Cardiac muscle cell (in vitro differentiated cells and primary cell): ENCODE measurements at regions not wholly inside any gene's neighbourhood (a gene's known extent, or its start where the extent isn't known, plus 50 kb on each side); places are given as distances from the start of the nearest gene placed in this dataset.

Source experiments
- DNase-seq, 2 donors: peaks; one replicate each; pipeline versions ENCODE4 v3.0.0 to v3.0.0-alpha.2; 2010 to 2017; ENCODE audit warnings: low read depth in 1 of 2, low spot score in 1 of 2
- H3K27ac ChIP-seq: fragments of 200-600 bp; sonication (generic); 2 replicates; pipeline ENCODE4 v1.5.1; 2016
- H3K27me3 ChIP-seq: fragments of 200-600 bp; sonication (generic); 2 replicates; pipeline ENCODE4 v1.6.0; 2016; ENCODE audit warnings: control low read depth
- H3K36me3 ChIP-seq: fragments of 200-600 bp; sonication (generic); 2 replicates; pipeline ENCODE4 v1.5.1; 2016; ENCODE audit warnings: control low read depth
- H3K4me1 ChIP-seq: fragments of 200-600 bp; sonication (generic); 2 replicates; pipeline ENCODE4 v1.8.1; 2017; ENCODE audit warnings: low read depth, mild to moderate bottlenecking, mixed run types
- H3K4me3 ChIP-seq: fragments of 200-600 bp; sonication (generic); 2 replicates; pipeline ENCODE4 v1.5.1; 2016; ENCODE audit warnings: mild to moderate bottlenecking
- H3K9me3 ChIP-seq: fragments of 200-600 bp; sonication (generic); 2 replicates; pipeline ENCODE4 v1.5.1; 2017; ENCODE audit warnings: low read depth, mild to moderate bottlenecking, control low read depth
- TF ChIP-seq, protein P1 (sequence below): IDR thresholded peaks from 2 replicates; pipeline ENCODE4 v1.5.1; 2012; ENCODE audit warnings: low read depth, mild to moderate bottlenecking, low read length

DNA sequence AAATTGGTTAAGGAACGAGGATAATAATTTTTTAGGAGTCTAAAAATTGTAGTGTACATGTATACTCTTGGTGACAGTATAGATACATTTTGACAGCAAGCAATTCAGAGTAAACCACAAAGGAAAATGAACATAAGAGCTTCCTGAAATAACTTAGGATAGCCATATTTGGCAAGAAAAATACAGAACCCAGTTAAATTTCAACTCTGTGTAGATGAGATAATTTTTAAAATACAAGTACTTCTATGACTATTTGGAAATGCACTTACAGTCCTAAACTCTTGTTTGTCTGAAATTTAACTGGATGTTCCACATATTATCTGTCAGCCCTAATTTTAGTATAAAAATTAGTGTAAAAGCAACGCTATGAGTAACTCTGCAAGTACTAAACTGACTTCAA lies 124.4 kb upstream of the PCDH18 start:
- no peaks in the 10 kb centered on the region for H3K9me3 ChIP-seq
- no peaks in the 10 kb centered on the region for H3K36me3 ChIP-seq
- TF ChIP-seq, protein P1, sequence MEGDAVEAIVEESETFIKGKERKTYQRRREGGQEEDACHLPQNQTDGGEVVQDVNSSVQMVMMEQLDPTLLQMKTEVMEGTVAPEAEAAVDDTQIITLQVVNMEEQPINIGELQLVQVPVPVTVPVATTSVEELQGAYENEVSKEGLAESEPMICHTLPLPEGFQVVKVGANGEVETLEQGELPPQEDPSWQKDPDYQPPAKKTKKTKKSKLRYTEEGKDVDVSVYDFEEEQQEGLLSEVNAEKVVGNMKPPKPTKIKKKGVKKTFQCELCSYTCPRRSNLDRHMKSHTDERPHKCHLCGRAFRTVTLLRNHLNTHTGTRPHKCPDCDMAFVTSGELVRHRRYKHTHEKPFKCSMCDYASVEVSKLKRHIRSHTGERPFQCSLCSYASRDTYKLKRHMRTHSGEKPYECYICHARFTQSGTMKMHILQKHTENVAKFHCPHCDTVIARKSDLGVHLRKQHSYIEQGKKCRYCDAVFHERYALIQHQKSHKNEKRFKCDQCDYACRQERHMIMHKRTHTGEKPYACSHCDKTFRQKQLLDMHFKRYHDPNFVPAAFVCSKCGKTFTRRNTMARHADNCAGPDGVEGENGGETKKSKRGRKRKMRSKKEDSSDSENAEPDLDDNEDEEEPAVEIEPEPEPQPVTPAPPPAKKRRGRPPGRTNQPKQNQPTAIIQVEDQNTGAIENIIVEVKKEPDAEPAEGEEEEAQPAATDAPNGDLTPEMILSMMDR, result no peak
- H3K27me3 ChIP-seq, result no peaks in the 10 kb centered on the region
- no peak overlapping the region for H3K4me3 ChIP-seq
- no peak overlapping the region for H3K27ac ChIP-seq
- DNase-seq, result no peak
- H3K4me1 ChIP-seq, result no peaks in the 10 kb centered on the region

GRCh38 chr4:137655302-137655701 lies 123.0 kb upstream of the PCDH18 start:
- DNase-seq, result no peak
- Histone ChIP-seq H3K27ac (no peak overlapping the region), H3K9me3 (no peaks in the 10 kb centered on the region), H3K27me3 (no peaks in the 10 kb centered on the region), H3K36me3 (no peaks in the 10 kb centered on the region), H3K4me1 (no peaks in the 10 kb centered on the region), H3K4me3 (no peak overlapping the region)
- TF ChIP-seq, protein P1, result no peak

- TF ChIP-seq, protein P1, result no peak
- Histone ChIP-seq H3K4me3 (no peak overlapping the region), H3K27ac (no peak overlapping the region), H3K9me3 (no peaks in the 10 kb centered on the region), H3K36me3 (no peaks in the 10 kb centered on the region), H3K27me3 (no peaks in the 10 kb centered on the region), H3K4me1 (no peaks in the 10 kb centered on the region)
- peak in 1 of 2 donors; percentile 36 for DNase-seq
These were observed 118.8 kb upstream of the PCDH18 start for GRCh38 chr4:137651128-137651527.

DNA sequence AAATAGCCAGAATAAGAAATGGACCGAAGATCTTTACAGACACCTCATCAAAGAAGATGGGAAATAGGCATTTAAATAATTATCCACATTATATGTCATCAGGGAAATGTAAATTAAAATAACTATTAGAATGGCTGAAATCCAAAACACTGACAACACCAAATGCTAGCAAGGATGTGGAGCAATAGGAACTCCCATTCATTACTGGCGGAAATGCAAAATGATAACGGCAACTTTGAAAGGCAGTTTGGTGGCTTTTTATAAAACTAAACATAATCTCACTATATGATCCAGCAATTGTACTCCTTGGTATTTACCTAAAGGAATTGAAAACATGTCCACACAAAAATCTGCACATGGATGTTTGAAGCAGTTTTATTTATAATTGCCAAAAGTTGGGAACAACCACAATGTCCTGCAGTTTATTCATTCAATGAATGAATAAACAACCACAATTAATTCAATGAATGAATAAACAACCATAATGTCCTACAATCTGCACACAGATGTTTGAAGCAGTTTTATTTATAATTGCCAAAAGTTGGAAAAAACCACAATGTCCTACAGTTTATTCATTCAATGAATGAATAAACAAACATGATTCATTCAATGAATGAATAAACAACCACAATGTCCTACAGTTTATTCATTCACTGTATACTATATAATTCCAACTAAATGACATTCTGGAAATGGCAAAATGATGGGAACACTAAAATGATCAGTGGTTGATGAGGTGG lies 117.6 kb upstream of the PCDH18 start:
- no peaks in the 10 kb centered on the region for H3K36me3 ChIP-seq
- no peak overlapping the region for H3K27ac ChIP-seq
- no peak overlapping the region for H3K4me3 ChIP-seq
- H3K4me1 ChIP-seq, result no peaks in the 10 kb centered on the region
- TF ChIP-seq, protein P1, result no peak
- no peak for DNase-seq
- H3K27me3 ChIP-seq, result no peaks in the 10 kb centered on the region
- H3K9me3 ChIP-seq, result no peaks in the 10 kb centered on the region

DNA sequence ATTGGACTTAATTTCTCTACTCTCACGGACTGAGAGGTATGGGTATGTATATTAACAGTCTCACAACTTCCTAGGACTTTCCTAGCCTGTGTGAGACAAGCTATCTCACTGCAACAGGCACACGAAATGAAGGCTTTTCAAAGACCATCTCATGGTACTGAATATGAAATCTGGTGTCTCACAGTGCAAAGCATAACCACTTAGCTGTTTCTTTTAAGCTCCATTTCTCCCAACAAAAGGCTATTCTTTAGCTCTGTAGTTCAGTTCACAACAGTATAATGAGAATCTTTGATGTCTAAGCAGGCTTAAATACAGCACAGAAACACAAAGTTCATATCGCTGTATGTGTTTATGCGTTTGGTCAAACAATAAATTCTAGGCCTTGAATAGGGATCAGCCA lies 116.2 kb upstream of the PCDH18 start:
- TF ChIP-seq, protein P1, result no peak
- Histone ChIP-seq H3K4me1 (no peaks in the 10 kb centered on the region), H3K9me3 (no peaks in the 10 kb centered on the region), H3K4me3 (no peak overlapping the region), H3K27ac (no peak overlapping the region), H3K36me3 (no peaks in the 10 kb centered on the region), H3K27me3 (no peaks in the 10 kb centered on the region)
- no peak for DNase-seq
